ENCODE measurements at regions not wholly inside any gene's neighbourhood (a gene's known extent, or its start where the extent isn't known, plus 50 kb on each side); places are given as distances from the start of the nearest gene placed in this dataset.

DNA sequence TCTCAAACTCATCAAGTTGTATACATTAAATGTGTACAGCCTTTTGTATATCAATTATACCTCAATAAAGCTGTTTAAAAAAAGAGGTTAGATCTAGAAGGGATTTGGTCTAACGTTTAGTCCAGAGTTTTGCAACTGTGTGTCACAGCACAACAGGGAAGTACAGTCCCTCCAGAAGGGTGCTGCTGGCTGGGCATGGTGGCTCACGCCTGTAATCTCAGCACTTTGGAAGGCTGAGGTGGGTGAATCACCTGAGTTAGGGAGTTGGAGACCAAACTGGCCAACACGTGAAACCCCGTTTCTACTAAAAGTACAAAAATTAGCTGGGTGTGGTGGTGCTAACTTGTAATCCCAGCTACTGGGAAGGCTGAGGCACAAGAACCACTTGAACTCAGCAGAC is 78.3 kb upstream of the HAO2 start:
- no peak overlapping the region for H2AFZ ChIP-seq (ENCODE audit: low read depth)
- WGBS (ENCODE audit: low lambda C conversion rate): 11% methylated on average over 4 of the region's 4 CpGs
- no peaks in the 10 kb centered on the region for H3F3A ChIP-seq (replicated peaks; ENCODE audit: insufficient read depth)
- no peaks in the 10 kb centered on the region for H3K9me3 ChIP-seq
- DNase-seq: no peak
- no peak overlapping the region for H3K27ac ChIP-seq (ENCODE audit: low read depth in 2 of 2, low read length in 1 of 2)
- no peak overlapping the region for H3K4me3 ChIP-seq (ENCODE audit: low read depth in 2 of 2, low read length in 1 of 2)
- H3K9ac ChIP-seq: no peak overlapping the region
- H3K9me2 ChIP-seq: no peaks in the 10 kb centered on the region
- peaks cover 0 to 3% of the 10 kb centered on the region in 2 experiments; a peak in 1 of 4 replicates for H3K4me1 ChIP-seq (ENCODE audit: control insufficient read depth in 1 of 2, insufficient read depth in 2 of 2, low read depth in 1 of 2, low read length in 1 of 2)
- H3K27me3 ChIP-seq (ENCODE audit: insufficient read depth): no peaks in the 10 kb centered on the region; the same call in 1 of the 2 replicates
- no peak overlapping the region for H3K4me2 ChIP-seq
- H3K79me2 ChIP-seq (ENCODE audit: insufficient read depth): no peaks in the 10 kb centered on the region
- H4K20me1 ChIP-seq (ENCODE audit: insufficient read depth): no peaks in the 10 kb centered on the region
- ChIA-PET POLR2A (no interaction called here), CTCF (no interaction called here)
- TF ChIP-seq, protein P1, sequence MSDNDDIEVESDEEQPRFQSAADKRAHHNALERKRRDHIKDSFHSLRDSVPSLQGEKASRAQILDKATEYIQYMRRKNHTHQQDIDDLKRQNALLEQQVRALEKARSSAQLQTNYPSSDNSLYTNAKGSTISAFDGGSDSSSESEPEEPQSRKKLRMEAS (IDR thresholded peaks at IDR 0.05; ENCODE audit: low read depth): no peak
- TF ChIP-seq ZBTB33 (IDR thresholded peaks at IDR 0.05; ENCODE audit: borderline replicate concordance, low read depth) (no peak), TCF12 (IDR thresholded peaks at IDR 0.05) (no peak), CHD2 (IDR thresholded peaks at IDR 0.05; ENCODE audit: low read length, partially characterized antibody) (no peak), REST (IDR thresholded peaks at IDR 0.05; ENCODE audit: low read depth, low read length) (no peak), MXI1 (IDR thresholded peaks at IDR 0.05; ENCODE audit: low read depth, low read length) (no peak)
- no peaks in the 10 kb centered on the region for H3K36me3 ChIP-seq (replicated peaks in 1 of 2; ENCODE audit: control insufficient read depth in 1 of 2, insufficient read depth in 2 of 2, low read length in 1 of 2)

DNA sequence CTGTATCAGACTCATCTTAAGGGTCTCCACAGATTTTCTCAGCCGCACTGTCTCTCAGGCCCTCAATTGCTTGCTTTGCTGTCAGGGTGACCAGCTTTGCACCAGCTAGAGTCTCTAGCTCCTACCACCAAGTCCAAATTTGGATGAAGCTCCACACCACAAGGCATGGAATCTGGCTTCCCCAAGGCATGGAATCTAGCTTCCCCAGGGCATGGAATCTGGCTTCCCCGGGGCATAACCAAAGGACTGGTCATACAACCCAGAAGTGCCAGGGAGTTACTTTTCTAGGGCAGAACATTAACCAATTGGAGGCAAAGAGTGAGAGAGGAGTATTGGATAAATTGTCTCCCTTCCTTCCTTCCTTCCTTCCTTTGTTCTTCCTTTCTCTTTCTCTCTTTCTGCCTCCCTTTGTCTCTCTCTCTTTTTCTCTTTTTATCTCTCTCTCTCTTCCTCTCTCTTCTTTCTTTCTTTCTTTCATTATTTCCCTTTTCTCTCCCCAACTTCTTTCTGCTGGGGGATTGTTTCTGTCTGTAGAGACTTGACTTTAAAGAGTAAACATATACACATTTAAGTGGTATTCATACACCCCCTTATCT is 76.9 kb upstream of the HAO2 start:
- no peak overlapping the region for H2AFZ ChIP-seq (ENCODE audit: low read depth)
- no peaks in the 10 kb centered on the region for H3K9me2 ChIP-seq
- no peak overlapping the region for H3K4me3 ChIP-seq (ENCODE audit: low read depth in 2 of 2, low read length in 1 of 2)
- TF ChIP-seq ELF1 (IDR thresholded peaks at IDR 0.05): no peak
- no peak for TF ChIP-seq FOSL2 (IDR thresholded peaks at IDR 0.05; ENCODE audit: borderline replicate concordance, low read depth)
- no peak for TF ChIP-seq SIN3A (IDR thresholded peaks at IDR 0.05; ENCODE audit: borderline replicate concordance, low read depth, low read length)
- TF ChIP-seq, protein P2, sequence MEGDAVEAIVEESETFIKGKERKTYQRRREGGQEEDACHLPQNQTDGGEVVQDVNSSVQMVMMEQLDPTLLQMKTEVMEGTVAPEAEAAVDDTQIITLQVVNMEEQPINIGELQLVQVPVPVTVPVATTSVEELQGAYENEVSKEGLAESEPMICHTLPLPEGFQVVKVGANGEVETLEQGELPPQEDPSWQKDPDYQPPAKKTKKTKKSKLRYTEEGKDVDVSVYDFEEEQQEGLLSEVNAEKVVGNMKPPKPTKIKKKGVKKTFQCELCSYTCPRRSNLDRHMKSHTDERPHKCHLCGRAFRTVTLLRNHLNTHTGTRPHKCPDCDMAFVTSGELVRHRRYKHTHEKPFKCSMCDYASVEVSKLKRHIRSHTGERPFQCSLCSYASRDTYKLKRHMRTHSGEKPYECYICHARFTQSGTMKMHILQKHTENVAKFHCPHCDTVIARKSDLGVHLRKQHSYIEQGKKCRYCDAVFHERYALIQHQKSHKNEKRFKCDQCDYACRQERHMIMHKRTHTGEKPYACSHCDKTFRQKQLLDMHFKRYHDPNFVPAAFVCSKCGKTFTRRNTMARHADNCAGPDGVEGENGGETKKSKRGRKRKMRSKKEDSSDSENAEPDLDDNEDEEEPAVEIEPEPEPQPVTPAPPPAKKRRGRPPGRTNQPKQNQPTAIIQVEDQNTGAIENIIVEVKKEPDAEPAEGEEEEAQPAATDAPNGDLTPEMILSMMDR (IDR thresholded peaks at IDR 0.05): no peak
- TF ChIP-seq RAD21 (IDR thresholded peaks at IDR 0.05; ENCODE audit: low read length): no peak
- no peak for TF ChIP-seq NFIC (IDR thresholded peaks at IDR 0.05; ENCODE audit: borderline replicate concordance)
- H4K20me1 ChIP-seq (ENCODE audit: insufficient read depth): no peaks in the 10 kb centered on the region
- H3K36me3 ChIP-seq (replicated peaks in 1 of 2; ENCODE audit: control insufficient read depth in 1 of 2, insufficient read depth in 2 of 2, low read length in 1 of 2): no peaks in the 10 kb centered on the region
- WGBS (ENCODE audit: low lambda C conversion rate): 31% methylated on average over 2 of the region's 2 CpGs
- no peaks in the 10 kb centered on the region for H3K9me3 ChIP-seq
- no peaks in the 10 kb centered on the region for H3F3A ChIP-seq (replicated peaks; ENCODE audit: insufficient read depth)
- CTCF ChIA-PET: interaction anchor here (0.9 kb wide), 1 partner anchor 25 kb away, joined by 4 read pairs; no protein-coding TSS in a partner anchor
- DNase-seq: no peak
- no peak overlapping the region for H3K9ac ChIP-seq
- H3K4me1 ChIP-seq (ENCODE audit: control insufficient read depth in 1 of 2, insufficient read depth in 2 of 2, low read depth in 1 of 2, low read length in 1 of 2): no peaks in the 10 kb centered on the region
- H3K79me2 ChIP-seq (ENCODE audit: insufficient read depth): no peaks in the 10 kb centered on the region
- H3K27ac ChIP-seq (ENCODE audit: low read depth in 2 of 2, low read length in 1 of 2): no peak overlapping the region
- no peak overlapping the region for H3K4me2 ChIP-seq
- H3K27me3 ChIP-seq (ENCODE audit: insufficient read depth): no peaks in the 10 kb centered on the region; the same call in 1 of the 2 replicates
- POLR2A ChIA-PET: no interaction called here
